NOMO-1 treated with dmso at 0.1 percent for 144 hours (cell line): ENCODE measurements at regions not wholly inside any gene's neighbourhood (a gene's known extent, or its start where the extent isn't known, plus 50 kb on each side); places are given as distances from the start of the nearest gene placed in this dataset.

ENCODE experiments used
- DNase-seq: peaks from one replicate; lab custom pipeline; 2025; ENCODE audit not compliant: unreplicated experiment; lab: John Stamatoyannopoulos, UW

DNA sequence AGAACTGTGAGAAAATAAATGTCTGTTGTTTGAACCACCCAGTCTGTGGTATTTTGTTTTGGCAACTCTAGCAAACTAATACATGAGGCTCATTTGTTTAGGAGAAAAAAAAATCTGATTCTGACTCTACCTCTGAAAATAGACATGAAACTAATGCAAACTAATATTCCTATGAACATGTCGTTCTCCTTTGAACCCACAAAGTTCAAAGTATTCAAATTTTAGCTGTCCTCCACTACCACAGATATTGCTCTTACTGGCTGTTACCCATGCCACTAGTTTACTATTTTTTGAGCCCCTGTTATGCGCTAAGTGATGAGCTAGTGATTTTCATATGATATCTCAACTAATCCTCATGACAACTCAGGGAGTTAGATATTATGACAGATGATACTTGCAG is 58.8 kb upstream of the ZNF804B start:
- no peak for DNase-seq

DNA sequence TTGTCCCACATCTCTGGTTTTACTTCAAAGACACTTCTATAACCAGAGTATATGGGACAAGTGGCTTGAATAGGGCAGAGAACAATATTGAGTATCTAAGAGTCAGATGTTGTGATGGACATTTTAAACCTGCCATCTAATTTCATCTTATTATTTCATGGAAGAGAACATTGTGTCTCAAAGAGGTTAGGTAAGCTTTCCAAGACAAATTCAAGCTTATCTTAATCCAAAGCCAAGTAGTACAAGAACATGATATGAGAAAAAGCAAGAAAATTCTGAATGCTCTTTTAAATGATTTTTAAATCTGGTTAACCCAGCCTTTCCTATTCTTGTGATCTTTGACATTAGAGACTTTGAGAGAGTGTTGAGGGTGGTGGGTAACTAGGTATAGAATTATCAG is 65.3 kb upstream of the ZNF804B start:
- DNase-seq, result no peak

DNA sequence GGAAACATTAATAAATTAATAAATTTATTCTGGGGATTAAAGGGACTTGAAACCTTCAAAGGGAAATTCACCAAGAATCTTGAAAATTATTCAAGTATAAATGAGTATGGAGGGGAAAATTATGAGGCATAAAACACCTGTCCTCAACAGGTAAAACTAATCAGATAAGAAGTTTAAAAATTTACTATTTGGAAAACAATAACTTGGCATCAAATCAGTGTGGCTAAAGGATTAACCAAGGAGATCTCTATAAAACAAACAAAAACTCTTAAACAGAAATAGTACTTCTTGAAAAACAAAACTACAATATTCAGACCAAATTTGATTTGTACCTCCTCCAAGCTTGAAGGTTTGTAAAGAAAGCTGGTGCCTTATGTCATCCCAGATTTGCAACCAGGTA is 66.4 kb upstream of the ZNF804B start:
- no peak for DNase-seq

DNA sequence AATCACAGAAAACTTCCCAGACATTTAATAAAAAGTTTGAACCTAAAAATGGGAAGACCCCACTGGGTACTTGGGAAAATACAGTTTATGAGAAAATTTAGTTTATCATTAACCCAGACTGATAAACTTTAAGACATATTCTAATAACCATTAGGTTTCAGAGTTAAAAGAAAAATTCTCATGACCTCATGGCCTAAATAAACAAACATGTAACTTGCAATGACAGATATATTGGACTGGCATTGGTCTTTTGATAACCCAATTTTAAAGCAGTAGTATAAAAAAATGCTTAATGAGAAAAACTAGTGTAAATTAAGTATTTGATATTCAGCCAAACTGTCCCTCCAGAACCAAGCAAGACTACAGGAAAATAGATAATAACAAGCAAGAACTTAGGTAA is 67.0 kb upstream of the ZNF804B start:
- DNase-seq, result no peak

GRCh38 chr7:88689821-88690220 is 69.7 kb upstream of the ZNF804B start:
- no peak for DNase-seq

DNA sequence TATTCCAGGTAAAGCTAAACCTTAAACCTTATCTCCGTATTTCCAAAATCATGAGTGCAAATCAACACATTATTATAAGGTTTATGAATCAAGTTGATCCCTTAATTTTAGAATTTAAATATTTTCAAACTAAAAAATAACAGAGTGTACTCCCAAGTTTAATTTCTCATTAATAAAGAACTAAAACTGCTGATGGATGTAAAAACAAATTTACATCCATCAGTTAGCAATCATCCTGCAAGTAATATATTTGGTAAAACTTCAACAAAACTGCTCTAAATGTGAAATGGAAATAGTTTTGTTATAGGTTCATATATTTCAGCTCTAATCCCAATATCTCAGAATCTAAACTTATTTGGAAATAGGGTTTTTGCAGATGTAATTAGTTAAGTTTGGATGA is 71.3 kb upstream of the ZNF804B start:
- DNase-seq, result no peak

DNA sequence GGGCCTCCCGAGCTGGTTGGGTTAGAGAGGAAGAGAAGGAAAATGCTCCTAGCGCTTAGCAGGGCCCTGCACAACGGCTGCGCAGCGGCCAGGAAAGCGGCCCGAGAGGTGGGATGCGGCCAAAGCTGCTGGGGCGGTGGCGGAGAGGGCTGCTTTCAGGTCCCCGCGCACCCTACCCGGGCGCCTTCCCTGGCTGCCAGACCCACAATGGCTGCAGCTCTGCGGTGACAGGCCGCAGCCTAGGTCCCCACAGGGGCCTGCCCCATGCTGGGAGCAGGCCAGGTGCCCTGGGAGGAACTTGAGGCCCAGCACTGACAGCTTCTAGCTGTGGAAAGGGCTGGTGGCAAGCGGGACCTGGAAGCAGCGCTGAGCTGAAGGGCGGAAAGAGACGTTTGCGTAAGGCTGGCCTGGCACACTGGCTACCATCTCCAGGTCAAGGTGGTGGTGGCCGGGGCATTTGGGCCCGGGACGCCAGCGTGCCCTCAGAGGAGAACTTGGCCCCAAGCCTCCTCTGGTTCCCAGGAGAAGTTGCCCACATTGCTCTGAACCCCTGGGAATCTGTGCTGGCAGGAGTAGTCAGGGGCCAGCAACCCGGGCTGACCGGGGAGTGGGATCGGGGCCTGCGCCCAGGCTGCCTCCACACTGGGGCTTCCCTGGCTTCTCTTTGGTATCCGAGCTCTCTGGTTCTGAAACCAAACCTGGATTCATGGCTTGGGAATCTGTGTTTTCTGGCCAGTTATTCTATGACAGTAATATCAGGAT is 72.9 kb upstream of the ZNF804B start:
- DNase-seq, result no peak

GRCh38 chr7:88681682-88682081 is 77.8 kb upstream of the ZNF804B start:
- no peak for DNase-seq

- no peak for DNase-seq
Measured at GRCh38 chr7:88670536-88670935, 89.0 kb upstream of the ZNF804B start.

GRCh38 chr7:88669913-88670312 is 89.6 kb upstream of the ZNF804B start:
- DNase-seq, result no peak

DNA sequence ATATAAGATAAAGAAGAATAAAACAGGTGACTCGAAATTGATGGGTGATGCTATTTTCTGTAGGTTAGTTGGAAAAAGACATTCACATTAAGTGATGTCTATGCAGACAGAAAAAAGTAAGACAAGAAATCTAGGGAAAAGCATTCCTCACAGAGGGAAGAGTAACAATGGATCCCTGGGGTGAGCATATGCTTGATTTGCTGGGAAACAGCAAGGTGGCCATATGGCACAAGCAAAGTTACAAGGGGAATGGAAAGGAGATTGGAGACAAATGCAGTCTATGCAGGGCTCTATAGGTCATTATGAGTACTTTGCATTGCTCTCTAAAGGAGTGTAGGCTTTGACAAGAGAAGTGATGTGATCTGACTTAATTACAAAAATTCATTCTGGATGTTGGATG is 90.9 kb upstream of the ZNF804B start:
- no peak for DNase-seq

DNA sequence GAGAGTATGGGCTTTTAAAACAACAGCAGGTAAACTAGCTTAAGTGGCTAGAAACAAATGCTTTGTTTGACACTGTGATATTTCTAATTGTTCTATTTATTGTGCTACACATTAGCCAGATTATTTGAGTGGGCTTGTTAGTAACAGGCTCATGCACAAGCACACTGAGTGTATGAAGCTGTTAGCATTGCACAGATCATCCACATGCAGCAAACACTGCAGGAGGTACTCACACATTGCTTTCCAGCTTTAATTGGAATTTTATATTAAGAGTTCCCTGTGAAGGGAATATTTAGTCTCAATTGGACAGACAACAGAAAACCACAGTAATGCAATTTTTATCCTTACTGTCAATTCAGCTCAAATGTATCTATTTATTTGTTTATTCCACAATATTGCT is 92.9 kb upstream of the ZNF804B start:
- DNase-seq, result no peak

DNA sequence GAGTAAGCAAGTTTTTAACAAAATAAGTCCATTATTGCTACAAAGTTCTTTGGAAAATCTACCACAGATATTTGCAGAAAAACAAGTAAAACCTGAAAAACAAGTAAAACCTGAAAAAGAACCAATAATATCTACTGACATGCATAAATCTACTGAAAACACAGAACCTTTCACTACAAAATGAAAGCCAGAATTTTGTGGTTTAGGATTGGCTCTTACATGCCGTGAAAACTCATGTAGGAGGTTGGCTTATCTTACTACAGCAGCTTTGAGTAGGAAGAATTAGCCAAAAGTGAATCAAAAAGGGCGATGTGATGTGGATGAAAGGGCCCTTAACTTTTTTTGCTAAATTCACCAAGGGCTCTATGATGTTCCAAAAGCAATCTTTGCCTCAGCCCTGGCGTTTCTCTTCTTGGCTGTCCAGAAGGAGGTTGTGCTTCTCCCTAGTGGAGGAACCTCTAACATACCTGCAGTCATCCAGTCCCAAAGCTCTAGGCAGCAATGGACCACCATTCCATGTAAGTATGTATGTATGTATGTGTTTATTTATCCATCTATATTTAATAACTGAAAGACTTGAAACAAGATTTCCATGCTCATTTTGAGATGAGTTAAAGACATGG is 93.5 kb upstream of the ZNF804B start:
- no peak for DNase-seq

- no peak for DNase-seq
Measured at GRCh38 chr7:88664630-88665233, 94.8 kb upstream of the ZNF804B start.

DNA sequence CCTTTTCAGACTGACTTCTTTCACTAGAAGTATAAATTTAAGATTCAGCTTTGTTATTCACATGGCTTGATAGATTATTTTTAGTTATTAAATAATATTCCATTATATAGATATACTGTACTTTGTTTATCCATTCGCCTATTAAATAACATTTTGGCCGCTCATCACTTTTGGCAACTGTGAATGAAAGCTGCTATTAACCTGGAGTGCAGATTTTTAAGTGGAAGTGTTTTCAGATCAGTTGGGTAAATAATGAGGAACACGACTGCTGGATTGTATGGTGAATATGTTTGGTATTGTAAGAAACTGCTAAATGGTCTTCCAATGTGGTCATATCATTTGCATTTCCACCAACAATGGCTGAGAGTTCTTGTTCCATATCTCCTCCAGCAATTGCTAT is 97.6 kb upstream of the ZNF804B start:
- no peak for DNase-seq

- DNase-seq, result no peak
Measured at GRCh38 chr7:88647825-88648224, 111.7 kb upstream of the ZNF804B start.

DNA sequence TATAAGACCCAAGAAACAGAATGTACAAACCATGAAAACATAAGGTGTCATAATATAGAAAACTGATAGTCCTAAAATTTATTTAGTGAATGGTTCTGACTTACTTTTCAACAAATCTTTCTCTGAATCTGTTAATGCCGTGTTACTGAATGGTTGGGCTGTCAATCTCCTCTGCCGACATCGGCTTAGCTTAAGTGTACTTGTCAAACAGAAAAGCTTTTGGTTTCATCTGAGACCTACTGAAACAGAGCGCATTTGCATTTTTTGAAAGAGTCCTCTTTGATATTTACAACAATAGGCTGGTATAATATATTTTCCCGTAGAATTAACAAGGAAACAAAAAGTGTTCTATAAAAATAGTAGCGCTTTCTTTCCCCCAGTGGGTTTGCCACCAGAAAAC is 120.9 kb upstream of the ZNF804B start:
- DNase-seq, result no peak

DNA sequence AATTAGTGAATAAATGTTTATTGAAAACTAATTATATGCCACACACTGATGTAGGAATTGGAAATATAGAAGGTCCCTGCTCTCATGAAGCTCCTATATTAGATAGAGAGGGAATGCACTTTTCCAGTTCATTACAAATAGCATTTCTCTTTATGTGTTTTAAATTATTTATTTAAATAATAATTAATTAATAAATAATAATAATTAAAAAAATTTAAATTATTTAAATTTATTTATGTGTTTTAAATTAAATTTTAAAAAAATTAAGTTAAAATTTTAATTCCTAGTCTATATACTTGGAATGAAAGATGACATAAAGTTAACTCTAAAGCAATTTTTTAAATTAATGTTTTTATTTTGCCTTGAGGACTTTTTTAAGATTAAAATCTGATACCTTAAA is 121.7 kb upstream of the ZNF804B start:
- no peak for DNase-seq

- no peak for DNase-seq
Measured at GRCh38 chr7:88635149-88635548, 124.4 kb upstream of the ZNF804B start.

GRCh38 chr7:88629559-88629958 is 129.9 kb upstream of the ZNF804B start:
- DNase-seq, result no peak

- no peak for DNase-seq
Measured at GRCh38 chr7:88628363-88629085, 131.0 kb upstream of the ZNF804B start.

- no peak for DNase-seq
Measured at GRCh38 chr7:88617185-88617584, 142.3 kb upstream of the ZNF804B start.
